ENCODE measurements at regions not wholly inside any gene's neighbourhood (a gene's known extent, or its start where the extent isn't known, plus 50 kb on each side); places are given as distances from the start of the nearest gene placed in this dataset.

DNA sequence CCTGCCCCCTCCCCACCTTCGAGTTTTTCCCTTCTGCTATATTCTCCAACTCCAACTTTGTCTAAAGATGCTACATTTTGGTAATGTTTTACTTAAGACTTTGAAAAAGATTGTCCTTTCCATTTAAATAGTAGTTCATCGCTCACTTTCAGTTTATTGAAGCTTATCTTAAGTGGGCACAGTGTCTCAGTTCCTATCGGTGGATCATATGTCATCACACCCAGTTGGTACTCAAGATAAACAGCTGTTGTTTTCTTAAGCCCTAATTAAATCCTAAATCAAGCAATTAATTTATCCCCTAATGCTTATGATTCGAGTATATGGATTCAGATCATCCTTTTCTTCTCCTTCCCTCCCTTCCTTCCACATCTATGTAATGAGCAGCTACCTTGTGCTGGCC is 210.7 kb downstream of the TLE3 start:
- no peak for ATAC-seq (replicated peaks in 6 of 8)
- Histone ChIP-seq H3K4me1 (replicated peaks in 1 of 2) (peaks cover 41 to 49% of the 10 kb centered on the region in 2 donors), H3K27ac (no peak overlapping the region), H3K4me3 (no peak overlapping the region)
- in situ Hi-C loops (cut with MboI; ENCODE audit: low pct_unique_long_range_greater_than_20kb in 2 of 9, low sequenced_read_pairs in 9 of 9, unreplicated experiment in 9 of 9): no loop called here
- WGBS, 10 experiments: 0 to 100% (median 71%) methylated on average over 1 to 4 of the region's 4 CpGs

GRCh38 chr15:69887553-69887952 is 210.2 kb downstream of the TLE3 start:
- in situ Hi-C loops (cut with MboI; ENCODE audit: low pct_unique_long_range_greater_than_20kb in 2 of 9, low sequenced_read_pairs in 9 of 9, unreplicated experiment in 9 of 9): no loop called here
- Histone ChIP-seq H3K4me1 (replicated peaks in 1 of 2) (peaks cover 46 to 50% of the 10 kb centered on the region in 2 donors), H3K27ac (no peak overlapping the region), H3K4me3 (no peak overlapping the region)
- 100% methylated on average over 1 of the region's 1 CpG; no CpG with 5 or more reads in 8 of the 10 experiments for WGBS, 10 experiments
- peak in 2 of 8 experiments; percentile 3 to 6 for ATAC-seq (replicated peaks in 6 of 8)

DNA sequence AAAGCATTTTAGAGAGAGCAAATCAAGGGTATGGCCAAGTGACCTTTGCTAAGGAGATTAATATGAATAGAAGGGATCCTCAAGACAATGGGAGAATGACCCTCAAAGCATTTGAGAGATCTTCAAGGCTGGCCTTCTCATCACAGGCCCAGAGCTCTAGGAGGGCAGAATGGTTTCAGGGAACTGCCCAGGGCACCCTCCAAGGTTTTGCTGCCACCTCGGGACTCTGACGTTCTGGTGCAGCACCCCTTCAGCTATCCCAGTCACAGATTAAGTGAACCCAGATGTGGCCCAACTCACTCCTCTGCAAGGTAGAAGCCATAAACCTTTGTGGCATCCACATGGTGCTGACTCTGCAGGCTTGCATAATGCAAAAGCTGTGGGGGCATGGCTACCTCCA is 209.3 kb downstream of the TLE3 start:
- in situ Hi-C loops (cut with MboI; ENCODE audit: low pct_unique_long_range_greater_than_20kb in 2 of 9, low sequenced_read_pairs in 9 of 9, unreplicated experiment in 9 of 9): no loop called here
- Histone ChIP-seq H3K4me1 (replicated peaks in 1 of 2) (peaks cover 53 to 54% of the 10 kb centered on the region in 2 donors), H3K27ac (no peak overlapping the region), H3K4me3 (no peak overlapping the region)
- ATAC-seq (replicated peaks in 6 of 8): no peak
- WGBS, 10 experiments: 0 to 100% (median 38%) methylated on average over 1 to 2 of the region's 2 CpGs; no CpG with 5 or more reads in 6 of the 10 experiments

DNA sequence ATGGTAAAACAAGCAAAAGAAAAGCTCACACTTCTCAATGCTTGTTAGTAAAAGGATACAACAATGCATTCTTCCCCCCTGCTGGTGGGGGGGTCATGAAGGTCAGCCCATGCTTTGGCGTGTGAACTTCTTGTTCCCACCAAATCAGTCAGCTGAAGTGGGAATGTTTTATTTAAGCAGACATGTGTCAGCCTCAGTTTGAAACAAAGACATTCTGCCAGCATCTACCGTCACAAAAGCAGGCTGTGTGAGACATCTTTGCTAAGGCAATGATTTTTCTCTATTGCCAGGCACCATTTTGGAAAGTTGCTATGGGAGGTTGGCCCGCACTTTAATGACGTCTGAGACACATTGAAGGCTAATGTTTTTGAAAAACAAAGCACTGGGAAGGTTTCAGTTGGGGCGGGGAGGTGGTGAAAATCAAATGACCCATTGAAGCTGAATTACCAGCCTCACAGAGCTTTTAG is 206.6 kb downstream of the TLE3 start:
- 16 to 84% (median 31%) methylated on average over 1 to 4 of the region's 5 CpGs; no CpG with 5 or more reads in 1 of the 10 experiments for WGBS, 10 experiments
- H3K27ac ChIP-seq: peak overlapping the region; percentile 75 to 78
- no peak overlapping the region for H3K4me3 ChIP-seq
- peaks cover 46 to 49% of the 10 kb centered on the region in 2 donors for H3K4me1 ChIP-seq (replicated peaks in 1 of 2)
- peak in 5 of 8 experiments; percentile 64 to 74 (median 71) for ATAC-seq (replicated peaks in 6 of 8)
- in situ Hi-C loops (cut with MboI; ENCODE audit: low pct_unique_long_range_greater_than_20kb in 2 of 9, low sequenced_read_pairs in 9 of 9, unreplicated experiment in 9 of 9): no loop called here

DNA sequence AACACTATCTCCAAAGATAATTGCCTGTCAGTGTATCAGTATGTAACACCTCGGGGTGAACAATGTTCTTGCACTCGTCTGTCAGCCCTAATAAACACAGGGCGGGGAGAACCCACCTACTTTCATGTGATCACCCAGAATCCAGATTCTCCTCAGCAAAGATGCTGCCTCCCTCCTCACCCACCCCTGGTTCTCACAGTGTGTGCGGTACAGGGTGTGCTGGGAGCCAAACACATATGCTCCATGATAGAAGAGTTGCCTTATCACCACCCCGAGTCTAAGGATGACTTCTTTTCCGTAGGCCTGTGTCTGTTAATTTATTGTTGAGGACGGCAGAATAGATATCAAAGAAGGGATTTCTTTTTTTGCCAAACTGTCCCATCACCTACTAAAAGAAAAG is 206.1 kb downstream of the TLE3 start:
- peak in 5 of 8 experiments; percentile 45 to 70 (median 68) for ATAC-seq (replicated peaks in 6 of 8)
- H3K27ac ChIP-seq: peak overlapping the region; percentile 75 to 78
- 0 to 78% (median 59%) methylated on average over 1 to 6 of the region's 7 CpGs; no CpG with 5 or more reads in 1 of the 10 experiments for WGBS, 10 experiments
- no peak overlapping the region for H3K4me3 ChIP-seq
- in situ Hi-C loops (cut with MboI; ENCODE audit: low pct_unique_long_range_greater_than_20kb in 2 of 9, low sequenced_read_pairs in 9 of 9, unreplicated experiment in 9 of 9): no loop called here
- peaks cover 41 to 44% of the 10 kb centered on the region in 2 donors for H3K4me1 ChIP-seq (replicated peaks in 1 of 2)

GRCh38 chr15:69892351-69892750 is 205.4 kb downstream of the TLE3 start:
- in situ Hi-C loops (cut with MboI; ENCODE audit: low pct_unique_long_range_greater_than_20kb in 2 of 9, low sequenced_read_pairs in 9 of 9, unreplicated experiment in 9 of 9): no loop called here

DNA sequence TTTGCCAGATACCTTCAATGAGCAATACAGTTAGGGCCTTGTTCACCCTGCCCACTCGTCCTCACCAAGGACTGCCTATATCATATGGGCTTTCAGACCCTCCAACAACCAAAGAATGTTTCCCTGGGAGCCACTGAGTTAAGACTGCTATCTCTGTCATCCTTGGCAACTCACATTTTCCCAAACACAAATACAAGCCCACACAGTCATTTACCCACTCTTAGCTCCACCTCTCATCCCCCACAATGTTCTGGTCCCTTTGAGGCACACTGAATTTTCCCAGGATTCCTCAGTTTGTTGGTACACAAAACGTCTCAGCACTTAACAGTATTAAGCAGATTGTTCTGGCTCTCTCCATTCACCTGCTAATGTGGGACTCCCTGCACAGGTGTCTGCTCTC is 204.6 kb downstream of the TLE3 start:
- no peak overlapping the region for H3K4me3 ChIP-seq
- in situ Hi-C loops (cut with MboI; ENCODE audit: low pct_unique_long_range_greater_than_20kb in 2 of 9, low sequenced_read_pairs in 9 of 9, unreplicated experiment in 9 of 9): no loop called here
- ATAC-seq (replicated peaks in 6 of 8): no peak
- peaks cover 44 to 45% of the 10 kb centered on the region in 2 donors for H3K4me1 ChIP-seq (replicated peaks in 1 of 2)
- WGBS, 10 experiments: 0 to 100% (median 50%) methylated on average over 1 to 2 of the region's 2 CpGs; no CpG with 5 or more reads in 4 of the 10 experiments
- H3K27ac ChIP-seq: no peak overlapping the region

More at GRCh38 chr15:69892351-69892750, 205.4 kb downstream of the TLE3 start:
- Histone ChIP-seq H3K27ac (peak overlapping the region in 1 of 2 donors; percentile 75), H3K4me3 (no peak overlapping the region), H3K4me1 (replicated peaks in 1 of 2) (peaks cover 36 to 41% of the 10 kb centered on the region in 2 donors)
- ATAC-seq (replicated peaks in 6 of 8): no peak
- WGBS, 10 experiments: 53 to 100% (median 62%) methylated on average over 1 to 4 of the region's 4 CpGs

DNA sequence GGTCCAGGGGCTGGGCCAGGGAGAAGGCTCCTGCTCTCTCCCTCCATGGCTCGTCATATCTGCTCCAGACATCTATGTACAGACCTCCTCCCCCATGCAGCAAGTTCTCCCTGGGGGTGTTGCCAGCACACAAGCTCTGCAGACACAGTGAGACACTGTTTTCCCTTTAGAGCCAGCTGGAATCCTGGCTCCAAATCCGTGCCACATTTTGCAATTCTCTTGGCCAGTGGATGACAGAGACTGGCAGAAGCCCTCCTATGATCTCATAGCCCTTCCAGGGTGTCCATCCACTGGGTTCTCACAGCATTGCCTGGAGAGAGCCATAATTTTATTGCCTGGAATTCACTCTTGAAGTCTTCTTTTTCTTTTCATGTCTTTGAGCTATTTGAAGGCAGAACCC is 203.9 kb downstream of the TLE3 start:
- H3K4me1 ChIP-seq (replicated peaks in 1 of 2): peaks cover 44 to 45% of the 10 kb centered on the region in 2 donors
- no peak overlapping the region for H3K4me3 ChIP-seq
- ATAC-seq (replicated peaks in 6 of 8): peak; percentile 64 to 97 (median 70)
- H3K27ac ChIP-seq: no peak overlapping the region
- 17 to 70% (median 50%) methylated on average over 1 to 2 of the region's 2 CpGs; no CpG with 5 or more reads in 5 of the 10 experiments for WGBS, 10 experiments
- in situ Hi-C loops (cut with MboI; ENCODE audit: low pct_unique_long_range_greater_than_20kb in 2 of 9, low sequenced_read_pairs in 9 of 9, unreplicated experiment in 9 of 9): no loop called here

DNA sequence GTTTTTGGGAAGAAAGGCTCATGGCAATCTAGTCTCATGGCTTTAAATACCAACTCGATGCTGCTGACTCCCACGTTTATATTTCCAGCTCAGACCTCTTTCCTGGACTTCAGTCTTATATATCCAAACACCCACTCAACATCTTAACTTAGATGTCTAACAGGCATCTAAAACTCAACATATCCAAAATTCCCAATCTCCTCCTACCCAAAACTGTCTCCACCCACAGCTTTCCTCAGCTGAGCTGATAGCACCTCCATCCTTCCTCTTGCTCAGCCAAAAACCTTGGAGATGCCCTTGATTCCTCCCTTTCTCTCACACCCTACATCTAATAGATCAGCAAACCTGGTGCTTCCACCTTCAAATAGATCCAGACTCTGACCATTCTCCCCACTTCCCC is 202.5 kb downstream of the TLE3 start:
- in situ Hi-C loops (cut with MboI; ENCODE audit: low pct_unique_long_range_greater_than_20kb in 2 of 9, low sequenced_read_pairs in 9 of 9, unreplicated experiment in 9 of 9): no loop called here
- no peak for ATAC-seq (replicated peaks in 6 of 8)
- H3K4me1 ChIP-seq (replicated peaks in 1 of 2): peaks cover 43 to 45% of the 10 kb centered on the region in 2 donors
- H3K4me3 ChIP-seq: no peak overlapping the region
- 10 to 100% (median 86%) methylated on average over 1 to 2 of the region's 2 CpGs; no CpG with 5 or more reads in 3 of the 10 experiments for WGBS, 10 experiments
- H3K27ac ChIP-seq: no peak overlapping the region

- no peak for ATAC-seq (replicated peaks in 6 of 8)
- peaks cover 34% of the 10 kb centered on the region in 2 donors for H3K4me1 ChIP-seq (replicated peaks in 1 of 2)
- H3K4me3 ChIP-seq: no peak overlapping the region
- in situ Hi-C loops (cut with MboI; ENCODE audit: low pct_unique_long_range_greater_than_20kb in 2 of 9, low sequenced_read_pairs in 9 of 9, unreplicated experiment in 9 of 9): no loop called here
- no peak overlapping the region for H3K27ac ChIP-seq
Measured at GRCh38 chr15:69896606-69897005, 201.1 kb downstream of the TLE3 start.

DNA sequence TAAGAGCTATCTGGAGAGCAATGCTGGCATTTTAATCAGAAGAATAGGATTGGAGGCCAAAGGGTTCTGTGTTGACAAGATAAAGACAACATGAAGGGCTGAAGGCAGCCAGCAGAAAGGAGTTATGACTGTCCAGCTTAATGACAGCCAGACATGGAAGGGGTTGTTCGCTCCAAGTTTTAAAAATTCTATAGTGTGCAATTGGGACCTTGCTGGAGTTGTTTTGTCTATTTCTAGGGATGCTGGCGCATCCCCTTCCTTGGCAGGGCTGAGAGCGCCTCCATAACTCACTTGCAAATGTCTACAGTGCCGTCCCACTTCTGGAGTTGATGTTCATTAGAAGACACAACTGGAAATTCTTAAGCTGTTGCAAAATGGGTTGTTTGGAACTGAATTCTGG is 200.7 kb downstream of the TLE3 start:
- no peak overlapping the region for H3K27ac ChIP-seq
- no peak overlapping the region for H3K4me3 ChIP-seq
- peaks cover 30 to 33% of the 10 kb centered on the region in 2 donors for H3K4me1 ChIP-seq (replicated peaks in 1 of 2)
- no peak for ATAC-seq (replicated peaks in 6 of 8)
- in situ Hi-C loops (cut with MboI; ENCODE audit: low pct_unique_long_range_greater_than_20kb in 2 of 9, low sequenced_read_pairs in 9 of 9, unreplicated experiment in 9 of 9): no loop called here
- whole genome bisulfite sequencing, 10 experiments: 17 to 100% (median 67%) methylated on average over 1 to 4 of the region's 4 CpGs; no CpG with 5 or more reads in 1 of the 10 experiments

- WGBS, 10 experiments: 17 to 97% (median 78%) methylated on average over 1 to 7 of the region's 9 CpGs
Measured at GRCh38 chr15:69897471-69898237, 200.1 kb downstream of the TLE3 start.

GRCh38 chr15:69898243-69898642 is 199.5 kb downstream of the TLE3 start:
- H3K4me1 ChIP-seq (replicated peaks in 1 of 2): peaks cover 21 to 22% of the 10 kb centered on the region in 2 donors
- H3K4me3 ChIP-seq: no peak overlapping the region
- H3K27ac ChIP-seq: no peak overlapping the region
- 41 to 100% (median 86%) methylated on average over 1 to 2 of the region's 2 CpGs; no CpG with 5 or more reads in 2 of the 10 experiments for WGBS, 10 experiments
- peak in 2 of 8 experiments; percentile 33 to 49 for ATAC-seq (replicated peaks in 6 of 8)
- in situ Hi-C loops (cut with MboI; ENCODE audit: low pct_unique_long_range_greater_than_20kb in 2 of 9, low sequenced_read_pairs in 9 of 9, unreplicated experiment in 9 of 9): no loop called here

More at GRCh38 chr15:69897471-69898237, 200.1 kb downstream of the TLE3 start:
- Histone ChIP-seq H3K4me3 (no peak overlapping the region), H3K4me1 (replicated peaks in 1 of 2) (peaks cover 24 to 27% of the 10 kb centered on the region in 2 donors), H3K27ac (no peak overlapping the region)
- in situ Hi-C loops (cut with MboI; ENCODE audit: low pct_unique_long_range_greater_than_20kb in 2 of 9, low sequenced_read_pairs in 9 of 9, unreplicated experiment in 9 of 9): no loop called here
- ATAC-seq (replicated peaks in 6 of 8): no peak
